ENCODE measurements at regions not wholly inside any gene's neighbourhood (a gene's known extent, or its start where the extent isn't known, plus 50 kb on each side); places are given as distances from the start of the nearest gene placed in this dataset.

DNA sequence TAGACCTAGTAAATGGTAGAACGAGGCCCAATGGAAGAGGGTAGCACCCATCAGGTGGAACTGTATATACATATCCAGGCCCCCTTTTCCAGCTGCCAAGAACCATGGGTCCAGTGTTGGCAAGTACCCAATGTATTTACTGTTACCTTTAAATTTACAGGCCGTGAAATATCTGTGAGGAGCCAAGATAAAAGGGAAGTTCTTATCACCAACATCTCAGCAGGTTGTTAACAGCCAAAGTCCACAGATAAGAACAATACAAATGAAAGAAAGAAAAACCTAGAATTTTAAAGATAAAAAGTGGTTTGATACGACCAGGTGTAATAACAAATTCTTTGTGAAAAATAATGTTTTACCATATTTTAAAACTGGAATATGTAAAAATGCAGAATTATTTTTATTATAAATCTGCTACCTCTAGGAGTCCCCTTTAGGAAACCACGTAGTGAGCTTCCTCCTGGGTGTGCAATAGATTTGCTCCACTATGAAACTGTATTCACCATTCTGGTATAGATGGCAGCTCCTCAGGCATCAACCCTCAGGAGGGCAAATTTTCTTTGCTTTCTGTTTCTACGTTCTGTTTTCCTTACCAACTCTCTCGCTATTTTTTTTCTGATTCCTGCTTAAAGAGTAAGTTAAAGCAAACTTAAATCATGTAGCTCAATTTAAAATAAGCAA is 292.2 kb upstream of the SLC10A2 start:
- ATAC-seq (no peak), DNase-seq (no peak)
- intact Hi-C loops (cut with DNase I) = no loop called here
- no peaks in the 10 kb centered on the region for H3K36me3 ChIP-seq
- no peak overlapping the region for H3K27ac ChIP-seq
- no peaks in the 10 kb centered on the region for H3K9me3 ChIP-seq
- TF ChIP-seq, protein P1, sequence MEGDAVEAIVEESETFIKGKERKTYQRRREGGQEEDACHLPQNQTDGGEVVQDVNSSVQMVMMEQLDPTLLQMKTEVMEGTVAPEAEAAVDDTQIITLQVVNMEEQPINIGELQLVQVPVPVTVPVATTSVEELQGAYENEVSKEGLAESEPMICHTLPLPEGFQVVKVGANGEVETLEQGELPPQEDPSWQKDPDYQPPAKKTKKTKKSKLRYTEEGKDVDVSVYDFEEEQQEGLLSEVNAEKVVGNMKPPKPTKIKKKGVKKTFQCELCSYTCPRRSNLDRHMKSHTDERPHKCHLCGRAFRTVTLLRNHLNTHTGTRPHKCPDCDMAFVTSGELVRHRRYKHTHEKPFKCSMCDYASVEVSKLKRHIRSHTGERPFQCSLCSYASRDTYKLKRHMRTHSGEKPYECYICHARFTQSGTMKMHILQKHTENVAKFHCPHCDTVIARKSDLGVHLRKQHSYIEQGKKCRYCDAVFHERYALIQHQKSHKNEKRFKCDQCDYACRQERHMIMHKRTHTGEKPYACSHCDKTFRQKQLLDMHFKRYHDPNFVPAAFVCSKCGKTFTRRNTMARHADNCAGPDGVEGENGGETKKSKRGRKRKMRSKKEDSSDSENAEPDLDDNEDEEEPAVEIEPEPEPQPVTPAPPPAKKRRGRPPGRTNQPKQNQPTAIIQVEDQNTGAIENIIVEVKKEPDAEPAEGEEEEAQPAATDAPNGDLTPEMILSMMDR (IDR thresholded peaks at IDR 0.05) = no peak
- no peaks in the 10 kb centered on the region for H3K27me3 ChIP-seq (ENCODE audit: low read depth)
- no peaks in the 10 kb centered on the region for H3K4me1 ChIP-seq
- no peak overlapping the region for H3K4me3 ChIP-seq

DNA sequence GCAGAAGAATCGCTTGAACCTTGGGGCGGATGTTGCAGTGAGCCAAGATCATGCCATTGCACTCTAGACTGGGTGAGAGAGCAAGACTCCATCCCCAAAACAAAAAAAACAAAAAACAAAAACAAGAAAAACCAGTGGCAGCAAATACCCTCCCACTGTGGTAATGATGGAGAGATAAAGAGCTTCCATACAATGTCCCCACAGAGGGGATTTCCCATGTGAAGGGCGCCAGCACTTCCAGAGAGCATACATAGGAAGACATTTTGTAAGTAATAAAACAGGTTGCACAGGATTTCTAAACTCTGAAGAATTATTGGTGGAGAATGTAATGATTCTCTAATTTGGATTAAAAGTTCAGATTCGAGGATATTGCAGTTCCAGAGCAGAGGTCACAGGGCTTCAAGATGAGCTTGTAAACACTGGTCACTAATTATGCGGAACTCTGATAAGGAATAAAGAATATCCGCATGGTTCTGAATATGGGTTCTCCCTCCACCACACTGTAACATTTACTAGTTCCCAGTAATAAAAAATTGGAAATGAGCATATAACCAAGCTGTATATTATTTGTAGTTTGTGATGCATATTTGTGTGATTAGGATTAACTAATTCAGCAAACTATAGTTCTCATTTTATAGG is 290.1 kb upstream of the SLC10A2 start:
- Histone ChIP-seq H3K4me3 (no peak overlapping the region), H3K27me3 (ENCODE audit: low read depth) (no peaks in the 10 kb centered on the region), H3K9me3 (no peaks in the 10 kb centered on the region), H3K27ac (no peak overlapping the region), H3K36me3 (no peaks in the 10 kb centered on the region), H3K4me1 (no peaks in the 10 kb centered on the region)
- DNase-seq (no peak), ATAC-seq (no peak)
- TF ChIP-seq, protein P1 (IDR thresholded peaks at IDR 0.05) = no peak
- intact Hi-C loops (cut with DNase I) = no loop called here

DNA sequence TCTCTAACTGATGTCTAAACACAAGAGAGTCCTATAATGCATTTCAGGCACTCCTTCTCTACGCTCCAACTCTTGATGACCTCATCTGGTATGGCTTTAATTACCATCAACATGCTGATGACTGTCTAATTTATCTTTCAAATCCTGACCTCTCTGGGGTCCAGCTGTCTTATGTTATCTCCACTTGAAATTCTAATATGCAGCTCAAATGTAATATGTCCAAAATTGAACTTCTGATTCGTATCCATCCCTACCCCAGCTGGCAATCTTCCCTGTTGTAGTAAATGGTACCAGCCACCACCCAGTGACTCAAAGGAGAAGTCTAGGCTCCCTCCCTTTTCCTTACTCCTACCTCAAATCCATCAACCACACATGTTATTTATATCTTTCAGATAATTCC is 288.0 kb upstream of the SLC10A2 start:
- no peaks in the 10 kb centered on the region for H3K27me3 ChIP-seq (ENCODE audit: low read depth)
- H3K27ac ChIP-seq = no peak overlapping the region
- no peaks in the 10 kb centered on the region for H3K9me3 ChIP-seq
- intact Hi-C loops (cut with DNase I) = no loop called here
- ATAC-seq = no peak
- no peaks in the 10 kb centered on the region for H3K4me1 ChIP-seq
- no peak overlapping the region for H3K4me3 ChIP-seq
- DNase-seq = no peak
- TF ChIP-seq, protein P1 (IDR thresholded peaks at IDR 0.05) = no peak
- H3K36me3 ChIP-seq = no peaks in the 10 kb centered on the region

DNA sequence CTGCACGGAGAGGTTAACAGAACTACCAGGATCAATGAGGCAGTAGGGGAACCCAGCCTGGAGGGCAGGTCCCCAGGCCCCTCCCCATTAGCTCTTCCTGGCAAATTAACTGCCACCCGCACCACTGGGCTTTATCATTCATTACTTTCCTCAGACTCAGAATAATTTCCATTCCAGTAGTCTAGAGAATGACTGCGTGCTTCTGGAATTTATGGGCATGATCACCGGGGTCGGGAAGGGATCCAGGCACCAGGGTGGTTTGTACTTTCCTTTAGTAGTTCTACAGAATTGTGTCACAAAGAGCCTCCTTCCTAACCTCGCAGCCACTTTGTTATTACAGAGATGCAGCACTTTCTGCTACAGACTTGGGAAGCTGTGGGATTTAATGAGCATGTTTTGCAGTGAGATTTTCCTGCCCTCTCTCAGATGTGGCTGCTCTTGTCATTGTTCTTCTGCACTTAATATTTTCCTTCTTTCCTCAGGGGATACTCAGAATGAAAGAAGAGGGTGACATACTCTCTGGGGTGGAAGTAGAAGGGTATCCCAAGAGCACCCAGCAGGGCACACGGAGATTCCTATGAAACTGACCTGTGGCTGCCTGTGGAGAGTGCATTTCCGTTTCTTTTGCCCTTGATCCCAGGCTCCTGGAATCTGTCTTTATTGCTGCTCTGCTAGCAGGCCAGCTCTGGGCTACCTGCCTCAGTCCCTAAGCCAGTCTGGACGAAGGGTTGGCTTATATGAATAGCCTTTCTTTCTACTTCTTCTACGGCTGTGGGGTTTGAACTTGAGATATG is 285.0 kb upstream of the SLC10A2 start:
- no peaks in the 10 kb centered on the region for H3K36me3 ChIP-seq
- H3K27me3 ChIP-seq (ENCODE audit: low read depth) = no peaks in the 10 kb centered on the region
- no peak overlapping the region for H3K4me3 ChIP-seq
- intact Hi-C loops (cut with DNase I) = no loop called here
- DNase-seq (no peak), ATAC-seq (no peak)
- no peak overlapping the region for H3K27ac ChIP-seq
- no peaks in the 10 kb centered on the region for H3K9me3 ChIP-seq
- H3K4me1 ChIP-seq = no peaks in the 10 kb centered on the region
- TF ChIP-seq, protein P1 (IDR thresholded peaks at IDR 0.05) = no peak

DNA sequence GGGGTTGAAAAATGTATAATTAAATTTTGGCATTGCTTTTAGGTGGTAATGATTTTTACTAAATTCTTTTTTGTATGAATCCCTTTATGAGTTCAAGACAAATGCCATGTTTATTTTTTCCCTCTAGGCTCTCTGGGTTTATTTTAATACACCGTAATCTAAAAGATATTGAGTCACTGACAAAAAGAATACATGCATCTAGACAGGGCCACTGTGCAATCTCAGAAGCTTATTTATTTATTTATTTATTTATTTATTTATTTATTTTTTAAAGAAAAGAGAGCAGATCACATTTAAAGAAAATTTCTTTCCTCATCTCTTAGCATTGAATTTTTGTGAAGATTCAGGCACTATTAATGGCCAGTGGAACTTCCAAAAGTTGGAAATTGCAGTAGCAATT is 283.9 kb upstream of the SLC10A2 start:
- intact Hi-C loops (cut with DNase I) = no loop called here
- DNase-seq = no peak
- Histone ChIP-seq H3K4me3 (no peak overlapping the region), H3K27me3 (ENCODE audit: low read depth) (no peaks in the 10 kb centered on the region), H3K36me3 (no peaks in the 10 kb centered on the region), H3K9me3 (peaks cover 3% of the 10 kb centered on the region), H3K4me1 (no peaks in the 10 kb centered on the region), H3K27ac (no peak overlapping the region)
- ATAC-seq = no peak
- TF ChIP-seq, protein P1 (IDR thresholded peaks at IDR 0.05) = no peak
